ENCODE measurements at regions not wholly inside any gene's neighbourhood (a gene's known extent, or its start where the extent isn't known, plus 50 kb on each side); places are given as distances from the start of the nearest gene placed in this dataset.

GRCh38 chr7:138352570-138353461, 107.2 kb upstream of the TRIM24 start:
- Histone ChIP-seq H3K27ac (replicated peaks in 1 of 4) (no peak overlapping the region), H3K9me3 (peaks cover 0 to 30% (median 4%) of the 10 kb centered on the region in 4 donors), H3K36me3 (no peaks in the 10 kb centered on the region), H3K4me1 (no peaks in the 10 kb centered on the region), H3K27me3 (no peaks in the 10 kb centered on the region), H3K4me3 (no peak overlapping the region)
- intact Hi-C loops (cut with DNase I), result no loop called here
- DNase-seq (ENCODE audit: extremely low spot score), result no peak
- WGBS, result 80% methylated on average over 10 of the region's 10 CpGs
- TF ChIP-seq EP300 (IDR thresholded peaks at IDR 0.05), result no peak
- TF ChIP-seq POLR2A (IDR thresholded peaks at IDR 0.05; ENCODE audit: low read depth), result no peak
- TF ChIP-seq POLR2AphosphoS5 (IDR thresholded peaks at IDR 0.05), result no peak
- TF ChIP-seq CTCF (IDR thresholded peaks at IDR 0.05), result no peak

GRCh38 chr7:138354066-138354465, 106.0 kb upstream of the TRIM24 start:
- 79% methylated on average over 2 of the region's 2 CpGs for WGBS
- intact Hi-C loops (cut with DNase I), result no loop called here
- H3K27ac ChIP-seq (replicated peaks in 1 of 4), result no peak overlapping the region
- no peaks in the 10 kb centered on the region for H3K4me1 ChIP-seq
- H3K9me3 ChIP-seq, result peaks cover 0 to 24% (median 4%) of the 10 kb centered on the region in 4 donors
- TF ChIP-seq POLR2A (IDR thresholded peaks at IDR 0.05; ENCODE audit: low read depth) (no peak), POLR2AphosphoS5 (IDR thresholded peaks at IDR 0.05) (no peak), EP300 (IDR thresholded peaks at IDR 0.05) (no peak), CTCF (IDR thresholded peaks at IDR 0.05) (no peak)
- no peaks in the 10 kb centered on the region for H3K36me3 ChIP-seq
- DNase-seq (ENCODE audit: extremely low spot score), result no peak
- H3K4me3 ChIP-seq, result no peak overlapping the region
- no peaks in the 10 kb centered on the region for H3K27me3 ChIP-seq

GRCh38 chr7:138355254-138355653, 104.8 kb upstream of the TRIM24 start:
- TF ChIP-seq EP300 (IDR thresholded peaks at IDR 0.05), result no peak
- TF ChIP-seq POLR2AphosphoS5 (IDR thresholded peaks at IDR 0.05), result no peak
- no peak for TF ChIP-seq POLR2A (IDR thresholded peaks at IDR 0.05; ENCODE audit: low read depth)
- no peak for TF ChIP-seq CTCF (IDR thresholded peaks at IDR 0.05)
- Histone ChIP-seq H3K9me3 (peaks cover 0 to 21% (median 4%) of the 10 kb centered on the region in 4 donors), H3K36me3 (no peaks in the 10 kb centered on the region), H3K27ac (replicated peaks in 1 of 4) (no peak overlapping the region), H3K4me1 (no peaks in the 10 kb centered on the region), H3K4me3 (no peak overlapping the region), H3K27me3 (no peaks in the 10 kb centered on the region)
- intact Hi-C loops (cut with DNase I), result no loop called here
- DNase-seq (ENCODE audit: extremely low spot score), result no peak
- 86% methylated on average over 3 of the region's 3 CpGs for WGBS

GRCh38 chr7:138358850-138359341, 101.2 kb upstream of the TRIM24 start:
- Histone ChIP-seq H3K4me1 (no peaks in the 10 kb centered on the region), H3K36me3 (no peaks in the 10 kb centered on the region), H3K4me3 (no peak overlapping the region), H3K27ac (replicated peaks in 1 of 4) (no peak overlapping the region), H3K9me3 (no peaks in the 10 kb centered on the region), H3K27me3 (no peaks in the 10 kb centered on the region)
- WGBS, result 89% methylated on average over 7 of the region's 7 CpGs
- intact Hi-C loops (cut with DNase I), result no loop called here
- no peak for DNase-seq (ENCODE audit: extremely low spot score)
- TF ChIP-seq CTCF (IDR thresholded peaks at IDR 0.05) (no peak), POLR2A (IDR thresholded peaks at IDR 0.05; ENCODE audit: low read depth) (no peak), POLR2AphosphoS5 (IDR thresholded peaks at IDR 0.05) (no peak), EP300 (IDR thresholded peaks at IDR 0.05) (no peak)

All from esophagus muscularis mucosa (tissue), 4 donors.